T47D (cell line): ENCODE measurements at regions not wholly inside any gene's neighbourhood (a gene's known extent, or its start where the extent isn't known, plus 50 kb on each side); places are given as distances from the start of the nearest gene placed in this dataset.
"Not testable (repeated sequence)": the region's sequence is repeated elsewhere in the genome, so short reads cannot be mapped to it uniquely, and the experiment has no call there.

ENCODE experiments used
- DNase-seq, 2 experiments: peaks; one replicate each; pipeline versions ENCODE4 v3.0.0 to v3.0.0-alpha.2; 2011 to 2012; ENCODE audit warnings: low read depth in 1 of 2, low spot score in 1 of 2
- JUND ChIP-seq: IDR thresholded peaks from 2 replicates; pipeline ENCODE4 v1.6.1; 2012; ENCODE audit warnings: low read depth
- in situ Hi-C: cut with HindIII; loops from 2 replicates; pipeline ENCODE4 v1.10.0; 2016; ENCODE audit warnings: low sequenced_read_pairs, low pct_unique_long_range_greater_than_20kb

DNA sequence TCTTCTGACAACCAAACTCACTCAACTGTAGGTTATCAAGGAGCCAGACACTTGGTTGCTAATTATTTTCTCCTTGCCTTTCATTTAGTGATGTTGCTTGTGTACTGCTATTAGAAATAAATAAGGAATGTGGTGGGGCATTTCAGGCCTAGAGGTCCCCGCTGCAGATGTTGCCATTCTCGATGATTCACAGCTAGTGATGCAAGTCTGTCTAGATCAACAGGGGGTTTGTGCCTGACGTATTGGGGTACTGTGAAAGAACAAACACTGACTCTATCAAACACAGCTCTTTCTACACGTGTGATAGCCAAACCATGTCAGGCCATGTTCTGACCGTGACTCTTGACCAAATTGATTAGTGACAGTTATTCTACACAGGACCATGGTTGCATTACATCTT is 144.7 kb downstream of the OSTF1 start:
- no peak for DNase-seq
- no peak for TF ChIP-seq JUND
- in situ Hi-C loops: no loop called here

DNA sequence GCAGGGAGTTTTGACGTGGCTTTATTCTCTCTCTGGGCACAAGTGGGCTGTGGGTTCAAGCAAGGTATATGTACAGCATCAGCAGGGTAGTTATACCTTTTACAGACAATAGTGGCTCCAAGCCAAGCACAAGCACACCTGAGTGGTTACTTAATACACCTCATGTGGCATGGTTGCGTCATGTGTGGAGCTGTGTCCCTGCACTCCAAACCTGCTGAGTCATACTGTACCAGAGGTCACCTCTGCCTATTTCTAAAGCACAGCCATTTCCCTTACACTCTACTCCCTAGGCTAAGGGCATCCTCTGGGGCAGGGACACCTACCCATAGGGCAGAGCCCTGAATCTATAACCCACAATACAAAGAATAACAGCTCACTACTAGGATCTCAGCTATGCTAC is 147.3 kb downstream of the OSTF1 start:
- DNase-seq: peak in 1 of 2 experiments; percentile 53
- no peak for TF ChIP-seq JUND
- in situ Hi-C loops: no loop called here

DNA sequence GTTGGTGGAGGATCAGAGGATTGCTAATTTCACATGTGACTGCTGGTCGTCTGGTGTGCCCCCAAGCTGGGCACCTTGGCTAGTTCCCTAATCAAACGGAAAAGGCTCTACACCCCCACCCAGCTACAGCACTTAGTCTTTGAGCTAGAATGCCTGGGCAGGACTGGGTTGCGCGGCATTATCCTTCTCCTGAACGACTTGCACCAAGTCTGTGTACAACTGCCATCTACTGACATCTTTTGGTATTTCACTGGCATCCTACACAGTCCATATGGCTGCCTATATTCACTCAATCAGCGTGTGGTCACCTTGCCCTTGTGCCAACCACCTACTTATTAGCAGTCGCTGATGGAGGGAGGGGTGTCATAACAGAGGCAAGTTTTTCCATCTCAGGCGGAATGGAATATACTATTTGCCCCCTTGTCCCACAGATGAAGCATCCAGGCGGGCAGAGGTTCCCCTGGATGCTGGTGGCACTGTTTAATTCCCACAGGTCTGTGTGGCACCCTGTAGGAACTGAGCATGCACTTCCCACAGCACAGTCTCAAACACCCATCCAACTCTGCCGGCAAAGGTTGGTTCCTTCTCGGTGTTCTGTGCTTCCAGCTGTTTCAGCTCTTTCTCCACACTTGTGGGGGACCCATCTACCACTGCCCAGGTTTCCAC is 150.1 kb downstream of the OSTF1 start:
- no peak for TF ChIP-seq JUND
- in situ Hi-C loops: no loop called here
- DNase-seq: peak; percentile 60 to 89

DNA sequence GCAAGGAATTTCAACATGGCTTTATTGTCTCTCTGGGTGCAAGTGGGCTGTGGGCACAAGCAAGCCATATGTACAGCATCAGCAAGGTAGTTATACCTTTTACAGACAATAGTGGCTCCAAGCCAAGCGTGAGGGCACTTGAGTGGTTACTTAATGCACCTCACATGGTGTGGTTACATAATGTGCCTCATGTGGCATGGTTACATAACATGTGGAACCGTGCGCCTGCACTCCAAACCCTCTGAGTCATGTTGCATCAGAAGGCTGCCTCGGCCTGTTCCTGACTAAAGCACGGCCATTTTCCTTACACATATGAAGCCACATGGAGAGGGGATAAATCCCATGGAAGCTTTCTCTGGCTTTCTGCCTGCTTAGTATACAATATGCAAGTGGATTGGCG is 150.9 kb downstream of the OSTF1 start:
- in situ Hi-C loops: no loop called here
- DNase-seq: peak in 1 of 2 experiments; percentile 65
- no peak for TF ChIP-seq JUND

DNA sequence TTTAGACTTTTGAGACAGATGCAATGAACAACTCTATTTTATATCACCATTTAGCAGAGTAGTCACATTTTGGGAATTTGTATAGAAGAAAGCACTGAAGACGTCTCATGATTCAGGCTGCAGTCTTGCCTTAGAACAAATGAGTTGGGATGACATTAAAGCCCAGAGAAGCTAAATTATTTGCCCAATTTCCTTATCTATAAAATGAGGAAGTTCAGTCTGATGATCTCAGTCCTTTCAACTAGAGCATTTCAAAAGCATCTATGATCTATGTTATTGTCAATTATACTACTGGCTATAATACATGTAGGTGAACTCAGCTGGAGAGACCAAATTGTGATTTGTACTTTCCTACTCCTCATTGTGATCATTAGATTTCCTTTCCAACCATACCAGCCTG is 154.1 kb downstream of the OSTF1 start:
- no peak for DNase-seq
- in situ Hi-C loops: no loop called here
- TF ChIP-seq JUND: no peak

DNA sequence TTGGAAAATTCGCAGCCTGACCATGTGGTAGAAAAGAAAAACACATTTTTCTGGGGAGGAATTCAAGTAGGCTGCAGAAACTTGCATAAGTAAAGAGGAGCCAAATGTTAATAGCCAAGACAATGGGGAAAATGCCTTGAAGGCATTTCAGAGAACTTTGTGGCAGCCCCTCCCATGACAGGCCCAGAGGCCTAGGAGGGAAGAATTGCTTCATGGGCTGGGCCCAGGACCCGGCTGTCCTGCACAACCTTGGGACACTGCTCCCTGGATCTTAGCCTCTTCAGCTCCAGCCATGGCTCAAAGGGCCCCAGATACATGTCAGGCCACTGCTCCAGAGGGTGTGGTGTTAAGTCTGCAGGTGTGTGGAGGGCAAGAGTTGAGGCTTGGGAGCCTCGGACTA is 158.6 kb downstream of the OSTF1 start:
- in situ Hi-C loops: no loop called here
- no peak for DNase-seq
- no peak for TF ChIP-seq JUND

DNA sequence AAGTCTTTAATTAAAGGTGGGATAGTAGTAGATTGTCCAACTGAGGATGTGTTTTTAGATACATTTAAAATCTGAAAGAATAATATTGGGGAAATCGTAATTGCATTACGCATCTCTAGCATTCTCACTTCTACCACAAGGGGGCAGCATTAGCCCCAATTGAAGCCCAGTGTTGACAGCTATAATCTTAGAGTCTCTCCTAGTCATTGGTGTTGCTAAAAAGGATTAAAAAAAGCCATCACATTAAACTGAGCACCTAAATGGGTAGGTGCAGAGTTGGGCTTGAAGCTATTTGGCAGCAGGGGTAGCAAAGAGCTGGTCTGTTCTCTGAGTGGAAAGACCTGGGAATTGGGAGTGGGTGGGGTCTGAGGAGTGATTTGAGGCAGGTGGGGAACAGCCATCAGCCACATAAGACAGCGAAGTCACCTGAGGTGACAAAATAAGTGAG is 177.2 kb downstream of the OSTF1 start:
- DNase-seq: peak; percentile 39 to 73
- in situ Hi-C loops: no loop called here
- no peak for TF ChIP-seq JUND

DNA sequence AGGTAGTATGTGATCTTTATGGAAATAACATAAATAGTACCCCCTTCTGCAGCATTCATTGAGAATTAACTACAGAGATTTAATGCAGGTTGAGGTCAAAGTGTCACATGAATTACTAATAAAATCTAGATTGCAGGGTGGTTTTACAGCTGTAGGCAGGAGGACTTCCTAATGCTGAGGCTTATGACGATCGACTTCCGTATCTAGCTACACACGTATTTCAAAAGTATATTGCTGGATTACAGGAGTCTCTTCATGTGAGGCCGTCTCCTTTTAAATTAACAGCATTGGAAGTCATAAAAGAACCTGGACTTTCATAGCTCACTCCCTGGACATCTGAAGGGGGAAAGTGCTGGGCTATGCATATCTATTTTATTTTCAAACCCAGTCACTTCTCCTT is 180.9 kb downstream of the OSTF1 start:
- in situ Hi-C loops: no loop called here
- DNase-seq: no peak
- no peak for TF ChIP-seq JUND

DNA sequence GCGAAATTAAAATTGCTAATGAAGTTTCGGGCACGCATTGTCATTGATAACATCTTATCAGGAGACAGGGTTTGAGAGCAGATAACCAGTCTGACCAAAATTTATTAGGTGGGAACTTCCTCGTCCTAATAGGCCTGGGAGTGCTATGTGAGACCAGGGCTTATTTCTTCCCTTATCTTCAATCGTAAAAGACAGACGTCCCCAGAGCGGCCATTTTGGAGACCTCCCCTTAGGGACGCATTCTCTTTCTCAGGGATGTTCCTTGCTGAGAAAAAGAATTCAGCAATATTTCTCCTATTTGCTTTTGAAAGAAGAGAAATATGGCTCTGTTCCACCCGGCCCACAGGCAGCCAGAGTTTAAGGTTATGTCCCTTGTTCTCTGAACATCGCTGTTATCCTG is 184.7 kb downstream of the OSTF1 start:
- DNase-seq, in situ Hi-C loops: not testable (repeated sequence)

DNA sequence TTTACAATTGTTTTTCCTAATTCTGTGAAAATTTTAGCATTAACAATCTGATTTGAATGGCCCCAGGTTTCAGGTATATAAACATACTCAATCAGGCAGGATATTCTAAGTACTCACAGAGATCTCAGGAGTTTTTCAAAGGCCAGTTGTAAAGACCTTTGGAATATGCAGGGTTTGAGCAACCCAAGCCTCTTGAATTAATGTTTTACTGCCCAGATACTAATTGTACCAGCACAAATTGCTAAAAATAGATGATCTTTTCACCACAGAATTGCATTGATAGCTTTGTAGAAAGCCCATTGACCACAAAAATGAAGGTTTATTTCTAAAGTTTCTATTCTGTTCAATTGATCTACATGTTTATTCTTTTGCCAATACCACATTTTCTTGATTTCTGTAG is 186.5 kb downstream of the OSTF1 start:
- no peak for TF ChIP-seq JUND
- in situ Hi-C loops: no loop called here
- no peak for DNase-seq

DNA sequence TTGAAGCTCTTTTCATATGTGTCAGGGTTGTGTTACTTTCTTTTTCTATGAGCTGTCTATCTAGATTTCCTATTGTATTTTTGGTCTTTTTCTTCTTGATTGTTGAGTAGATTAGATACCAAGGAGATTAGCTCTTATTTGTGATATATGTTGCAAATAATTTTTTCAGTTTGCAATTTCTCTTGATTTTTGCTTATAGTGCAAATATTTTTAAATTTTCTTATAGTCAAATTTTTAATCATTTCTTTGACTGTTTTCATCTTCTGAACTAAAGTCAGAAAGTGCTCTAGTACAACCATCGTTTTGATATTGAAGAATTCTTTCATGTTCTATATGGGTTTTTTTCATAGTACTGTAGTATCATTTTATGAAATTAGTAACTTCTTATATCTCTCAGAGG is 193.7 kb downstream of the OSTF1 start:
- DNase-seq: no peak
- no peak for TF ChIP-seq JUND
- in situ Hi-C loops: no loop called here

DNA sequence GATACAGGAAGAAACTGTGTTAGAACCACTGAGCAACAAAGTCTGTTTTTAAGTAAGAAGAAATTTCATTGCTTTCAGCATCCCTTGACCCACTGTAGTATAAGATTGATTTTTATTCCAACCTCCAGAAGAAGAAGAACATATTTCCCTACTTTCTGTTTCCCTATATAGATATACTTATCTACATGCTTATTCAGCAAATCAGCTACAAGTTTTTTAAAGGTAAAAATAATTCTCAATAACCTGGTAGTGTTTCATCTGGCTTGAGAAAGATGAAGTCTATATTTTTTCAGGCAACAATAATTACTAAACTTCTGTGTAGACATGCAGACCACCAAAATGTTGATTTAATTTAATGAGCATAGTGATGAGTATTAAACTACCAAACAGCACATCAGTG is 201.0 kb downstream of the OSTF1 start:
- DNase-seq: no peak
- no peak for TF ChIP-seq JUND
- in situ Hi-C loops: no loop called here

DNA sequence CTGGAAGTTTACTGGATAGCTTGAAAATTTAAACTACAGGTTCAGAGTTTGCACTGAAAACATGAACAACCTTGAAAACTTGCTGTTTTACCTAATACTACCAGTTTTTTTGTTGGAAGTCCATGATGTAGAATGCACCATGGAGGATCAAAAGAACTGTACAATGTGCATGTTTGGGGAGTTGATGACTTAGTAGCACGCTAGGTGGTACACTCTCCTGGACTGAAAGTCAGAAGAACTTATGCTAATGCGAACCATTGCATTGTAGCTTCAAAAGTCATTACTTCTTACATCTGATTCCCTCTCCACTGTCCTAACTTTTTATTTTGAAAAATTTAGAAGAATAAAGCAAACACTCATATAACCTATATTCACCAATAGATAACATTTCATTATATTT is 211.0 kb downstream of the OSTF1 start:
- peak; percentile 27 to 56 for DNase-seq
- TF ChIP-seq JUND: no peak
- in situ Hi-C loops: no loop called here

DNA sequence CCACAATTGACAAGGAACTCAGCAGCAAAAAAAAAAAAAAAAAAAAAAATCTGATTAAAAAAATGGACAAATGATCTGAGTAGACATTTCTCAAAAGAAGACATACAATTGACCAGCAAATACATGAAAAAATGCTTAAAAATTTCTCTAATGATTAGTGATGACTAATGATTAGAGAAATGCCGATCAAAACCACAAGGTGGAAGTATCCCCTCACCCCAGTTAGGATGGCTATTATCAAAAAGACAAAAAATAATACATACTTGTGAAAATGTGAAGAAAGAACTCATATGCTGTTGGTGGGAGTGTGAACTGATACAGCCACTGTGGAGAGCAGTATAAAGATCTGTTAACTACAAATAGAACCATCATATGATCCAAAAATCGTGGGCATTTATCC is 245.3 kb downstream of the OSTF1 start:
- no peak for TF ChIP-seq JUND
- in situ Hi-C loops: no loop called here
- no peak for DNase-seq
